GM21447 (cell line): ENCODE measurements at regions not wholly inside any gene's neighbourhood (a gene's known extent, or its start where the extent isn't known, plus 50 kb on each side); places are given as distances from the start of the nearest gene placed in this dataset.

Experiments
- ATAC-seq: cut with Tn5 transposase; IDR thresholded peaks from one replicate; pipeline ENCODE4 v1.9.1; 2021; ENCODE audit not compliant: unreplicated experiment

GRCh38 chr2:12964904-12965539 lies 248.3 kb downstream of the TRIB2 start:
- ATAC-seq = no peak

DNA sequence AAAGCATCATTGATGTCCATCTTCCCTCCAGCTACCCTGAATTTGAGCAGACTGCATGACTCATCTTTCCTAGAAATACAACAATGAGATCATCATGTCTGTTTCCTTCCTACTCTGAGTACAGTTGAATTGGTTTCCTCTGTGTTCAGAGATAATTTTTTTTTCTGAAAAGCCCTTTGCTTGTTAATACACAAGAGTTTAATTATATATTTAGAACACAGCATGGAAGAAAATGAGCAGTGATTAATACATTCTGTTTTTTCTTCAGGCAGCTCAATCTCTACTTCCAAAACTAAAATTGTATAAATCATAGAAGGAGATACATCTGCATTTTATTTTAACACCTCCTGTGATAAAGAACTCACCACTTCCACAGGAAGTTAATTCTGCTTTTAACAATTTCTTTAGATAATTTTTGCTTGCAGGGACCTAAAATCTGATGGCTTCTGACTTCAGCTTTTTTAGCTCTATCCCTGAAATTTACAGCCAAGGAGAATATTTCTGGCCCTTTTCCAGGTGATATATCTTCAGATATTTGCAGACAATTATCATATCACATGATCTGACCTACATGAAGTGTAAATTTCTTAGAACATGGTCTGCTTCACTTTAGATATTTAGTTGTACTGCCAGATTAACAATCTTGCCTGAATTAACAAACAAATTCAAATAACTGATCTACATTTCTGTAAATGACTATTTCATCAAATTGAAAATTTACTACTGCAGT lies 249.0 kb downstream of the TRIB2 start:
- no peak for ATAC-seq

DNA sequence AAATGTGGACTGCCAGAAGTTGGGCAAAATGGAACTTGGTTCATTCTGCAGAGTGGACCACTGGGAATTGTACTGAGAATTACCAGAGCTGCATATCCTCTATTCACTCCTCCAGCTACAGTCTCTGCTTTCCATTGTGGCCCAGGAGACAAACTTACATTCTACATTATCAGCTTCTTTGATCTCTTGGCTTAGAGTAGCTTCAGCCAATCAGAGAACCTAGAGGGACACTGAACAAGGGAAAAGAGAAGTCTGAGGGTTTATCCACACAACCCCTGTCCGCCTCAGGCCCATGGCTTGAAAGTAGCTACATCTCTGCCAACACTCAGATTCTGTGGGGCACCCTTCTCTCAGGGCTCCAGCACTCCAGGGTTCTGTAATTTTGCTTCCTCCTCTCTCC lies 251.1 kb downstream of the TRIB2 start:
- no peak for ATAC-seq

- ATAC-seq = no peak
Observed at GRCh38 chr2:12968399-12968798, 251.7 kb downstream of the TRIB2 start.

DNA sequence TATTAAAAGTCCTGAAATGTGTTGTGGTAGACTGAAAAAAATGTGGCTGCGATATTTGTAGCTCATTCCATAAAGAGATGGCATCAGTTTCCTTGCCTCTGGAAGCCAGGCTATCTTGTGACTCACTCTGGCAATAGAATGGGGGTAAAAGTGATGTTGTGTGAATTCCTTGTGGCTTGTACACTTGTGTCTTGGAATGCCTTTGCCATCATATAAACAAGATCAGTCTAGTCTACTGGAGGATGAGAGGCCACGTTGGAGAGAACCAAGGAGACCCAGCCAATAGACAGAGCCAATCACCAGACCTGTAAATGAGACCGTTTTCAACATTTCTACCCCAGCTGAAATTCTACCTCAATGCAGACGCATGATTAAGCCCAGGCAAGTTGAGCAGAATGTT lies 254.1 kb downstream of the TRIB2 start:
- ATAC-seq = no peak

- no peak for ATAC-seq
Observed at GRCh38 chr2:12971581-12972365, 255.0 kb downstream of the TRIB2 start.

GRCh38 chr2:12978066-12978835 lies 261.5 kb downstream of the TRIB2 start:
- no peak for ATAC-seq

DNA sequence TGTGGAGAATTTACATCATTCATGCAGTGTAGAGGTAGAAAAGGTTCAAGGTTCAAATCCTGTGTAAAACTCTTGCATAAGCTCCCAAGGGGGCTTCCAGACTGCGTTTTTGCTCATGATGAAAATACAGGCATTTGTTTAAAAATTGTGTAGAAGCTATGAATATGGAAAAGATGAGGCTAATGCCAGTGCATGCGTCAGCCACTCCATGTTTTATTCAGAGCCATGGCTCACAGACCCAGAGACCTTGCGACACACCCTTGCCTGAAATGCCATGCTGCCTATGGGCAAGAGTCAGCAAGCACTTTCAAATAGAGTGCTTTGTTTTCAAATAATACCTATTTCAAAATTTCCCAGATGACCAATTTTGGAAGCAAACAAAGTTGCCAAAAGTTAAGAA lies 262.3 kb downstream of the TRIB2 start:
- ATAC-seq = no peak

DNA sequence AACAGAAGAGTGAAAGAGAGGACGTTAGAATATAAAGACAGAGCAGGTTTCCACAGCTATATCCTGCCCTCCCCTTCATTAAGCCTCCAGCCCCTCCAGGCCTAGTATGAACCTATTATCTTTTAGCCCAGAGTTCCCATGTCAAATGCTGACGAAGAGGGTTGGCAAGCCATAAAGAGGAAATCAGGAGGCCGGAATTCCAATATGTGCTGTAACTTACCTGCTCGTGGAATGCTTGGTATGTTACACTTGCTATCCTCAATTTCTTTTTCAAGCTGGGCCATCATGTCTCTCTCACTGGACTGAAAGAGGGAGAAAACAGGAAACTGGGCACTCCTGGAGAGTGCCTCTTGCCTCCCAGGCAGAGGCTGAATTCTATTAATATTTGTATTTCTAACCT lies 264.1 kb downstream of the TRIB2 start:
- no peak for ATAC-seq

DNA sequence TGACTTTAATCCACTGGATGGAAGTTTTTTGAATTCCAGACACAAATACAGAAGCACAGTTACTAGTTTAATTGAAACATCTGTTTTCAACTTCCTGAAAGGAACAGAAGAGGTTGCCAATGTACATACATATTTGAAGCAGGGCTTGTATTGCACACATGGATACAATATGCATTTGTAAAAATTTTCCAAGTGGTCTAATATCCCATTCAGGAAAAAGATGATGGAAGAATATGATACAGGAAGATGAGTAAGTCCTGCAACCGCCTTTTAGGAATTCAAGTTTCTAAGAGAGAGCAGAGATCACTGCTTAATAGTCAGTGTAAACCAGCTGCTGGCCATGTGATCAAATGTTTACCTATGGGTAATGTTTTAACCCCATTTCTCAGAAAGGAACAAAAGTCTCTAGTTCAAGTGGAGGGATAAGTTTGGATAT lies 265.4 kb downstream of the TRIB2 start:
- no peak for ATAC-seq

GRCh38 chr2:12987246-12987645 lies 270.5 kb downstream of the TRIB2 start:
- no peak for ATAC-seq

GRCh38 chr2:12988279-12988678 lies 271.5 kb downstream of the TRIB2 start:
- ATAC-seq = no peak

DNA sequence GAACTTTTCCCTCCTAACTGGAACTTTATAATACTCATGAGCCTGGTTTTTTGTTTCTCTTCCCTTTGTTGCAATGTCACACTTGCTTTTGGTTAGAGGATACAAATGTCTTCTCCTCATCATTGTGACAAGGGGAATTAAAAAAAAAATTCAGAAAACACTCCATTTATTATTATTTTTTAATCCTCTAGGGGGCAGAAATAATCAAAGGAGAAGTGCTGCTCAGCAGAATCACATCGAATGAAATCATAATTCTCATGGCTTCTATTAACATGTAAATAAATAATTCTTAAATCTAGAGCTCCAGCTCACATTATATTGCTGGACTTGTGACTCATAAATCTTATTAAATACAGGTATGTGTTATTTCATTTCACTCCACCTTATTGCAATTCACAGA lies 273.8 kb downstream of the TRIB2 start:
- ATAC-seq = no peak

GRCh38 chr2:12998685-12999084 lies 281.9 kb downstream of the TRIB2 start:
- ATAC-seq = no peak

DNA sequence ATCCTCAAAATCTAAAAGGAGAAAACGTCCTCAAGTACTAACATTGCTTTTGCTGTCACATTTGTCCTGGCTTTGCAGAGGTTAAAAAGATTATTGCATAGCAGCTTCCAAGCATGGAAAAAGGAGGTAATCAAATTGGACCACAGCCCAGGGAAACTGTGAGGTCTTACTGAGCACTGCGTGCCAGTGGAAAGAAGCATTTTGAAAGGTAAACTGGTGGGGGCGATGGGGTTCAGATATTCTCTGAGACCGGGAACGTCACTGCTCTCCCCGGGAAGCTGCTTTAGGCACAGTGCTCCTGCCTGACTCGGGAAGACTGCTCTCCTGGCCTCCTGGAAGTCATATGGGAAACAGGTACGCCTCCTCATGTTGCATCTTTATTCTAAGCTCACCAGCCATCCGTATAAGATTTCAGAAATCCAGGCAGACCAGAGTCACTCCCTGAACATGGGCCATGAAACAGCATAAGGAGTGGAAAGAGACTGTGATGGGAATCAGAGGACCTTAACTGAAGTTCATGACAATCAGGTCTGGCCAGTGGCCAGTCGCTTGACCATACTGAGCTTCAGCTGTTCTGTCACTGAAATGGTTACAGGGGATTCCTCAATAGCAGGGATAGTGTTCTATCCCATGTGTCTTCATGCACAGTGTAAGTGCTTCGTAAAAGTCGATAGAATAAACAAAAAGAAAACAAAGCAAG lies 284.1 kb downstream of the TRIB2 start:
- ATAC-seq = no peak

DNA sequence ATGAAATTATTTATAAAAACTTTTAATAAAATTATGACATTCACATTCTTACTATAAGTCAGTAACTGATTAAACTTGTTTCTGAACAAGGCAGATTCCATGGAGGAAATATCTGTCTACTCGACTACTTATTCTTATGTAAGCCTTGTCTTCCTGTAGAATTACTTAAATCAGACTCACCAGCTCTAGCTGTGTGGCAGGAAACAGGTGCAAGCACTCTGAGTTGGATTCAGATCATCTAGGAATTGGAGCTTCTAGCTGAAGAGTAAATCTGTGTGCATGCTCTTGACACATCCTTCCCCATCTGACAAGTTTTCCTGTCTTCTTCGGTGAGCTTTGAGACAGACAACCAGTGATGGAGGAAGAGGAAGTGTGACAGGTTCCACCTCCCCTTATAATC lies 284.7 kb downstream of the TRIB2 start:
- ATAC-seq = no peak

DNA sequence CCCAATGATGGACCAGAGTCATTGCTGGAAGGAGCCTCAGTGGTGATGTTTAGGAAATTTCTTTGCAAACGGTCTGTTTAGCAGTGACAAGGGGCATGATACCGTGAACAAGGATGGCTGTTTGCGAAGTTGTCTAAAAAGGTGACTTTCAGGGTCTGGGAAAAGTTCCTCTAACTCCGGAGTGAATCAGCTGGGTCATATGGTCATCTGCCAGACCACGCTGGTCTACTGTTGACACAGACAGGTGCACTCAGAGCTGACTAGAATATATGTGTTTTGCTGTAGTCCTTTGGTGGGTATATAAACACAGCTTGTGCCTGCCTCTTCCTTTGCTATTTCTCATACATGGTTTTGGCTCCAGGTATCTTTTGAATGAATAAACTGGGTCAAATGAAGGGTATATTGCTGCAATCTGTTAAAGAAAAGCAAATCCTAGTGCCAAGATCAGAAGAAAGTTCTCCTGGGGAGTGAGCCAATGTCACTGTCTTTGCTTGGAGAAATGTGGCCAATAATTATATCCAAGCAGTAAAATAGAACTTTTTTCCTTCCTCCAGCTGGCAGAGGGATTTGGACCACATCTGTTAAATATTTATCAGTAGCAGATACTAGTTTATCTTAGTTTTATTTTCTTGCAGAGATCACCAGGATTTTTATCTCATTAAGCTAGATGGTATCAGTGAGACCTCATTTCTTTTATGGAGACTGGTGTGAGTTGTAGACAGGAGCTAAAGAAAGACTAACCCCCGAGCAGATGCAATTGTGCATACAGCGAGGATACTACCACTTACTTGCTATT lies 286.0 kb downstream of the TRIB2 start:
- no peak for ATAC-seq

DNA sequence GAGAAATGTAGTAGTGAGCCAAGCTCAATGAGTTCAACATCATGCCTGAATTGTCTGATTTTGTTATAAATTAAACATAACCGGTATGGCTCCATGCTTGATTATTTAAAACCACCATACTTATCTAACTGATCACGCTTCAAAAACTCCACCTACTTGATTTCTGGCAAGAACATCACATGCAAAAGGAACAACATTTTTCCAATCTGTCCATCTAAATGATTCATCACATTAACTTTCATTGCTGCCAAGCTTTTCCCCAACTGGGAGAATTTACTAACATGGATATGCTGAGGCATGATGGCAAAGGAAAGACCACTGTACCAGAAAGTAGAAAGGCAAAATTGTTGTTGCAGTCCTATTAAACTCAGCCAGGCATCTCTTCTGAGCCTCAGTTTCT lies 286.8 kb downstream of the TRIB2 start:
- no peak for ATAC-seq

DNA sequence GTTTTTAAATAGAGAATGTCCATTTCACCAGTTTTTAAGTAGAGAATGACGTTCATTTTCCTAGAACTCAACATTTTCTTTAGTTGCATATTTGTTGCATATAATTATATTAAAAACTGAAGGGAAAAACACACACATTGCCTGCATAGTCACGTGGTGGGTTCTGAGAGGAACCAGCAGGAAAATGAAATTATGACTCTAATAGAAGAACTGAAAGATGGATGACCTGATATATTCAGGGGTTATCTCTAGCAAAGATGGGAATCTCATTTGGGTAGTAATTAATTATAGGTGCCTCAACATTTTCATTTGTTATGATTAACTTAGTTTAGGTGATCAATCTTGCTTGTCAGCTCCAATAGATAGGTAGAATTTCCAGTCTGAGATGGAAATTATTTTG lies 288.3 kb downstream of the TRIB2 start:
- ATAC-seq = no peak

DNA sequence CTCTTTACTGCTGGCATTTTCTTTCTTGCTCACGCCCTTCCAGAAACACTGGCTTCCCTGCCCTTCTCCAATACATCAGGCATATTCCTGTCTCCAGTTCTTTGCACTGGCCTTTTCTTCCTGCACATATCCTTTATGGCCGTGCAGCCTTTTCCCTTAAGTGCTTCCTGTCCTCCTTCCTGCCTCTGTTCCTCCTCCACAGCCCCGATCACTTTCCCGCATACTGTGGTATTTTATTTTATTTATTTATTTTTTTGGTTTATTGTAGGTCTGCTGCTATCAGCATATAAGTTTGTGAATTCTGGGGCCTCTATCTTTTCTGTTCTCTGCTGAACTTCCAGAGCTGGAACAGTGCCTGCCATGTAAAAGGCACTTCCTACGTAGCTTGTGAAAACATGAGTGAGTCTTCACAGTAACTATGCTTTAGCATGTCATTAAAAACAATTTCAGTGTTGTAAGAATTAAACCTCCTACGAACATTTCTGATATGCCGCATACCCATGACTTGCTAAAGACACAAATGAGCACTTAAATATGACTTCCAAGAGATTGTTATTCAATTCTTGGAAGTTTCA lies 289.1 kb downstream of the TRIB2 start:
- ATAC-seq = no peak
